HEK293 (cell line): ENCODE measurements at regions not wholly inside any gene's neighbourhood (a gene's known extent, or its start where the extent isn't known, plus 50 kb on each side); places are given as distances from the start of the nearest gene placed in this dataset.

ENCODE experiments used
- CTCF ChIA-PET: fragments of 350-600 bp; formaldehyde crosslinking; extraction: SDS; loops from one replicate; lab custom pipeline; 2021; ENCODE audit warnings: antibody characterized with exemption; lab: Yijun Ruan, JAX
- POLR2A ChIA-PET: fragments of 300-600 bp; formaldehyde crosslinking; extraction: SDS; loops from one replicate; lab custom pipeline; 2020; ENCODE audit warnings: antibody characterized with exemption, inconsistent platforms; lab: Yijun Ruan, JAX
- H3K27ac ChIP-seq: fragments of 200-500 bp; sonication (Bioruptor generic); 2 replicates; pipeline ENCODE4 v1.5.1; 2014; ENCODE audit warnings: low read depth, low read length, control low read depth, inconsistent platforms; ENCODE audit errors: extremely low read depth
- H3K36me3 ChIP-seq, 2 experiments: fragments of 200-500 bp in 1 of 2; sonication (Bioruptor generic) in 1 of 2; 1 replicate in 1 of 2; 2 replicates in 1 of 2; pipeline ENCODE4 v1.5.1; 2014 to 2017; ENCODE audit warnings: inconsistent platforms in 2 of 2, low read length in 2 of 2; ENCODE audit not compliant: control insufficient read depth in 2 of 2, insufficient read depth in 1 of 2
- H3K4me1 ChIP-seq: fragments of 200-500 bp; sonication (Bioruptor generic); 2 replicates; pipeline ENCODE4 v1.5.1; 2014; ENCODE audit warnings: mild to moderate bottlenecking, low read length, inconsistent platforms; ENCODE audit not compliant: control insufficient read depth, insufficient read depth
- H3K4me3 ChIP-seq: 2 replicates; pipeline ENCODE4 v1.5.1; 2011; ENCODE audit warnings: low read depth, mild to moderate bottlenecking, control low read depth, low read length, moderate library complexity
- H3K9me3 ChIP-seq: fragments of 200-500 bp; sonication (Bioruptor generic); 2 replicates; pipeline ENCODE4 v1.5.1; 2014; ENCODE audit warnings: low read depth, low read length, inconsistent platforms; ENCODE audit not compliant: control insufficient read depth, insufficient read depth
- BCL11B ChIP-seq: fragments of 450-650 bp; formaldehyde crosslinking; IDR thresholded peaks from 2 replicates; pipeline ENCODE4 v1.5.1; 2016; ENCODE audit warnings: low read depth, missing biosample characterization, missing genetic modification characterization
- ZBTB1 ChIP-seq: fragments of 450-650 bp; formaldehyde crosslinking; IDR thresholded peaks from 2 replicates; pipeline ENCODE4 v1.5.1; 2016; ENCODE audit warnings: missing biosample characterization, missing genetic modification characterization
- ZFHX2 ChIP-seq: fragments of 450-650 bp; formaldehyde crosslinking; conservative IDR thresholded peaks from 2 replicates; pipeline ENCODE4 v1.5.1; 2016; ENCODE audit warnings: missing biosample characterization, missing genetic modification characterization
- ZNF10 ChIP-seq: fragments of 450-650 bp; formaldehyde crosslinking; IDR thresholded peaks from 2 replicates; pipeline ENCODE4 v1.5.1; 2017; ENCODE audit warnings: missing biosample characterization, missing genetic modification characterization
- ZNF114 ChIP-seq: fragments of 450-650 bp; formaldehyde crosslinking; IDR thresholded peaks from 2 replicates; pipeline ENCODE4 v1.5.0; 2017; ENCODE audit warnings: missing biosample characterization, missing genetic modification characterization
- ZNF132 ChIP-seq: fragments of 450-650 bp; formaldehyde crosslinking; IDR thresholded peaks from 2 replicates; pipeline ENCODE4 v1.5.1; 2017; ENCODE audit warnings: missing biosample characterization, missing genetic modification characterization, borderline replicate concordance
- ZNF133 ChIP-seq: fragments of 450-650 bp; formaldehyde crosslinking; IDR thresholded peaks from 2 replicates; pipeline ENCODE4 v1.5.1; 2016; ENCODE audit warnings: missing biosample characterization, missing genetic modification characterization
- ZNF138 ChIP-seq: fragments of 450-650 bp; formaldehyde crosslinking; IDR thresholded peaks from 2 replicates; pipeline ENCODE4 v1.5.1; 2016; ENCODE audit warnings: missing biosample characterization, missing genetic modification characterization, borderline replicate concordance
- ZNF214 ChIP-seq: fragments of 450-650 bp; formaldehyde crosslinking; IDR thresholded peaks from 2 replicates; pipeline ENCODE4 v1.5.1; 2017; ENCODE audit warnings: missing biosample characterization, mild to moderate bottlenecking, missing genetic modification characterization, borderline replicate concordance
- ZNF23 ChIP-seq: fragments of 450-650 bp; formaldehyde crosslinking; IDR thresholded peaks from 2 replicates; pipeline ENCODE4 v1.5.1; 2016; ENCODE audit warnings: missing biosample characterization, missing genetic modification characterization, borderline replicate concordance
- ZNF239 ChIP-seq: fragments of 450-650 bp; formaldehyde crosslinking; IDR thresholded peaks from 2 replicates; pipeline ENCODE4 v1.5.1; 2016; ENCODE audit warnings: missing biosample characterization, missing genetic modification characterization
- ZNF248 ChIP-seq: fragments of 450-650 bp; formaldehyde crosslinking; IDR thresholded peaks from 2 replicates; pipeline ENCODE4 v1.5.1; 2017; ENCODE audit warnings: missing biosample characterization, missing genetic modification characterization
- ZNF266 ChIP-seq: fragments of 450-650 bp; formaldehyde crosslinking; IDR thresholded peaks from 2 replicates; pipeline ENCODE4 v1.5.1; 2016; ENCODE audit warnings: missing biosample characterization, missing genetic modification characterization, low read depth
- ZNF341 ChIP-seq: fragments of 450-650 bp; formaldehyde crosslinking; IDR thresholded peaks from 2 replicates; pipeline ENCODE4; 2016; ENCODE audit warnings: low read depth, missing biosample characterization, missing genetic modification characterization
- ZNF514 ChIP-seq: fragments of 450-650 bp; formaldehyde crosslinking; IDR thresholded peaks from 2 replicates; pipeline ENCODE4 v1.5.1; 2016; ENCODE audit warnings: missing biosample characterization, missing genetic modification characterization
- ZNF529 ChIP-seq: fragments of 450-650 bp; formaldehyde crosslinking; IDR thresholded peaks from 2 replicates; pipeline ENCODE4 v1.5.1; 2017; ENCODE audit warnings: missing genetic modification characterization, missing biosample characterization; ENCODE audit not compliant: insufficient replicate concordance
- ZNF560 ChIP-seq: fragments of 450-650 bp; formaldehyde crosslinking; IDR thresholded peaks from 2 replicates; pipeline ENCODE4 v1.5.1; 2017; ENCODE audit warnings: missing biosample characterization, missing genetic modification characterization, borderline replicate concordance
- ZNF561 ChIP-seq: fragments of 450-650 bp; IDR thresholded peaks from 2 replicates; pipeline ENCODE4 v1.5.1; 2018; ENCODE audit warnings: missing biosample characterization, missing genetic modification characterization, borderline replicate concordance
- ZNF654 ChIP-seq: fragments of 450-650 bp; formaldehyde crosslinking; IDR thresholded peaks from 2 replicates; pipeline ENCODE4 v1.5.1; 2016; ENCODE audit warnings: low read depth, missing biosample characterization, missing genetic modification characterization
- ZNF792 ChIP-seq: fragments of 450-650 bp; formaldehyde crosslinking; IDR thresholded peaks from 2 replicates; pipeline ENCODE4 v1.5.1; 2016; ENCODE audit warnings: missing biosample characterization, missing genetic modification characterization
- TF ChIP-seq, protein P1 (sequence below): fragments of 450-650 bp; formaldehyde crosslinking; IDR thresholded peaks from 2 replicates; pipeline ENCODE4 v1.5.1; 2016; ENCODE audit warnings: missing biosample characterization, missing genetic modification characterization
- TF ChIP-seq, protein P2 (sequence below): fragments of 450-650 bp; formaldehyde crosslinking; IDR thresholded peaks from 2 replicates; pipeline ENCODE4 v1.5.1; 2017; ENCODE audit warnings: missing biosample characterization, missing genetic modification characterization
- TF ChIP-seq, protein P3 (sequence below): fragments of 450-650 bp; formaldehyde crosslinking; IDR thresholded peaks from 2 replicates; pipeline ENCODE4 v1.5.1; 2016; ENCODE audit warnings: missing biosample characterization, missing genetic modification characterization, borderline replicate concordance

DNA sequence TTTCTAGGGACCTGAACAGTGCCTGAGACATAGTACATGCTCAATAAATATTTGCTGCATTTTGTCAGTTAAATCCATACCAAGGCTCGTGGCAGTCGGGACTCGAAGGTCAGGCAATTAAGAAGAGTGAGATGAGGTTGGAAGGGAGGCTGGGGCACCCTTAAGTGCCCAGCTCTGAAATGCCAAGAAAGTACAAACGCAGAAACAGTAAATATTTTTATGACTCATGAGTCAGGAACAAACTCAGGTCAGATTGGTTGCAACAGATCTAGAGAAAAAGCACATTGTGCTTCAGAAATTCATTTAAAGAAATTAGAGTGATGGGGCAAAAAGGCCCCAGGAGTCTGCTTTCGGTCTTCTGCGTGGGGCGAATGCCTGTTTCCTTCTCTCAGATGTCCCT is 83.0 kb upstream of the FZD10 start:
- H3K4me1 ChIP-seq = no peaks in the 10 kb centered on the region
- POLR2A ChIA-PET = no interaction called here
- TF ChIP-seq ZNF248 (tag by site-specific recombination) = no peak
- TF ChIP-seq ZNF792 (tag by site-specific recombination) = no peak
- TF ChIP-seq BCL11B = no peak
- no peak for TF ChIP-seq ZNF239 (tag by site-specific recombination)
- TF ChIP-seq ZNF341 (tag by site-specific recombination) = no peak
- no peak for TF ChIP-seq ZNF138 (tag by site-specific recombination)
- no peak for TF ChIP-seq ZNF132
- no peak for TF ChIP-seq ZFHX2 (tag by site-specific recombination)
- TF ChIP-seq ZNF514 (tag by site-specific recombination) = no peak
- TF ChIP-seq ZNF561 = no peak
- TF ChIP-seq, protein P1, sequence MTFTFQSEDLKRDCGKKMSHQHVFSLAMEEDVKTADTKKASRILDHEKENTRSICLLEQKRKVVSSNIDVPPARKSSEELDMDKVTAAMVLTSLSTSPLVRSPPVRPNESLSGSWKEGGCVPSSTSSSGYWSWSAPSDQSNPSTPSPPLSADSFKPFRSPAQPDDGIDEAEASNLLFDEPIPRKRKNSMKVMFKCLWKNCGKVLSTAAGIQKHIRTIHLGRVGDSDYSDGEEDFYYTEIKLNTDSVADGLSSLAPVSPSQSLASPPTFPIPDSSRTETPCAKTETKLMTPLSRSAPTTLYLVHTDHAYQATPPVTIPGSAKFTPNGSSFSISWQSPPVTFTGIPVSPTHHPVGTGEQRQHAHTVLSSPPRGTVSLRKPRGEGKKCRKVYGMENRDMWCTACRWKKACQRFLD (tag by site-specific recombination) = no peak
- no peak for TF ChIP-seq ZNF214
- TF ChIP-seq ZNF266 (tag by site-specific recombination) = no peak
- TF ChIP-seq ZNF560 (tag by site-specific recombination) = no peak
- TF ChIP-seq ZNF133 (tag by site-specific recombination) = no peak
- no peak for TF ChIP-seq ZNF654 (tag by site-specific recombination)
- TF ChIP-seq ZNF114 (tag by site-specific recombination) = no peak
- TF ChIP-seq, protein P2, sequence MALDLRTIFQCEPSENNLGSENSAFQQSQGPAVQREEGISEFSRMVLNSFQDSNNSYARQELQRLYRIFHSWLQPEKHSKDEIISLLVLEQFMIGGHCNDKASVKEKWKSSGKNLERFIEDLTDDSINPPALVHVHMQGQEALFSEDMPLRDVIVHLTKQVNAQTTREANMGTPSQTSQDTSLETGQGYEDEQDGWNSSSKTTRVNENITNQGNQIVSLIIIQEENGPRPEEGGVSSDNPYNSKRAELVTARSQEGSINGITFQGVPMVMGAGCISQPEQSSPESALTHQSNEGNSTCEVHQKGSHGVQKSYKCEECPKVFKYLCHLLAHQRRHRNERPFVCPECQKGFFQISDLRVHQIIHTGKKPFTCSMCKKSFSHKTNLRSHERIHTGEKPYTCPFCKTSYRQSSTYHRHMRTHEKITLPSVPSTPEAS (tag by site-specific recombination) = no peak
- TF ChIP-seq ZNF23 = no peak
- TF ChIP-seq ZBTB1 (tag by site-specific recombination) = no peak
- H3K9me3 ChIP-seq = no peaks in the 10 kb centered on the region
- CTCF ChIA-PET = interaction anchor here (0.7 kb wide), 1 partner anchor 15 kb away, joined by 4 read pairs; no protein-coding TSS in a partner anchor
- no peak overlapping the region for H3K4me3 ChIP-seq
- H3K27ac ChIP-seq = no peak overlapping the region
- H3K36me3 ChIP-seq = no peaks in the 10 kb centered on the region

DNA sequence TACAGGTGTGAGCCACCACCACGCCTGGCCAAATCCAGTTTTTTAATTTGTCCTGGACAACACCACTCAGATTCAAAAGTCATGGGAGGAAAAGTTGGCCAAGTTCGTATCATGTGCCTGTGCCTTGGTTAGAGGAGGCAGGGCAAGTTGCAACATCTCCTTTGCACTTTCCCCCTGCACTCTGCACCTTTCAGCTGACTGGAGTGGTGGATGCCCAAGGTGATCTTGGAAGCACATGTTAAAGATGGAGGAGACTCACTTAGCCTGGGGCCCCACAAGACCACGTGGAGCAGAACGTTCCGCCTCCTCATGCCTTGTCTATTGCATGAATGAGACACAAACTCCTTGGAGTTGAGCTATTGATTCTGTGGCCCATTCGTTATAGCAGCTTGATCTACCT is 82.1 kb upstream of the FZD10 start:
- TF ChIP-seq ZNF529 (tag by site-specific recombination) (no peak), ZNF10 (tag by site-specific recombination) (no peak), ZNF561 (no peak)
- TF ChIP-seq, protein P3, sequence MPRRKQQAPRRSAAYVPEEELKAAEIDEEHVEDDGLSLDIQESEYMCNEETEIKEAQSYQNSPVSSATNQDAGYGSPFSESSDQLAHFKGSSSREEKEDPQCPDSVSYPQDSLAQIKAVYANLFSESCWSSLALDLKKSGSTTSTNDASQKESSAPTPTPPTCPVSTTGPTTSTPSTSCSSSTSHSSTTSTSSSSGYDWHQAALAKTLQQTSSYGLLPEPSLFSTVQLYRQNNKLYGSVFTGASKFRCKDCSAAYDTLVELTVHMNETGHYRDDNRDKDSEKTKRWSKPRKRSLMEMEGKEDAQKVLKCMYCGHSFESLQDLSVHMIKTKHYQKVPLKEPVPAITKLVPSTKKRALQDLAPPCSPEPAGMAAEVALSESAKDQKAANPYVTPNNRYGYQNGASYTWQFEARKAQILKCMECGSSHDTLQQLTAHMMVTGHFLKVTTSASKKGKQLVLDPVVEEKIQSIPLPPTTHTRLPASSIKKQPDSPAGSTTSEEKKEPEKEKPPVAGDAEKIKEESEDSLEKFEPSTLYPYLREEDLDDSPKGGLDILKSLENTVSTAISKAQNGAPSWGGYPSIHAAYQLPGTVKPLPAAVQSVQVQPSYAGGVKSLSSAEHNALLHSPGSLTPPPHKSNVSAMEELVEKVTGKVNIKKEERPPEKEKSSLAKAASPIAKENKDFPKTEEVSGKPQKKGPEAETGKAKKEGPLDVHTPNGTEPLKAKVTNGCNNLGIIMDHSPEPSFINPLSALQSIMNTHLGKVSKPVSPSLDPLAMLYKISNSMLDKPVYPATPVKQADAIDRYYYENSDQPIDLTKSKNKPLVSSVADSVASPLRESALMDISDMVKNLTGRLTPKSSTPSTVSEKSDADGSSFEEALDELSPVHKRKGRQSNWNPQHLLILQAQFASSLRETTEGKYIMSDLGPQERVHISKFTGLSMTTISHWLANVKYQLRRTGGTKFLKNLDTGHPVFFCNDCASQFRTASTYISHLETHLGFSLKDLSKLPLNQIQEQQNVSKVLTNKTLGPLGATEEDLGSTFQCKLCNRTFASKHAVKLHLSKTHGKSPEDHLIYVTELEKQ (tag by site-specific recombination) = no peak
- CTCF ChIA-PET = interaction anchor here (1.0 kb wide), 1 partner anchor 33 kb away, joined by 4 read pairs; no protein-coding TSS in a partner anchor
- Histone ChIP-seq H3K36me3 (no peaks in the 10 kb centered on the region), H3K4me1 (no peaks in the 10 kb centered on the region), H3K9me3 (no peaks in the 10 kb centered on the region), H3K4me3 (no peak overlapping the region), H3K27ac (no peak overlapping the region)
- POLR2A ChIA-PET = no interaction called here
